Neural progenitor cell (in vitro differentiated cells): ENCODE measurements at regions not wholly inside any gene's neighbourhood (a gene's known extent, or its start where the extent isn't known, plus 50 kb on each side); places are given as distances from the start of the nearest gene placed in this dataset.

Source experiments
- CTCF ChIP-seq: fragments of 200-600 bp; sonication (generic); IDR thresholded peaks from 2 replicates; pipeline ENCODE4 v1.5.1; 2017; ENCODE audit warnings: antibody characterized with exemption, mild to moderate bottlenecking
- EZH2 ChIP-seq: fragments of 200-600 bp; sonication (generic); IDR thresholded peaks from 2 replicates; pipeline ENCODE4 v1.6.1; 2017; ENCODE audit warnings: antibody characterized with exemption, mild to moderate bottlenecking, moderate library complexity
- EZH2phosphoT487 ChIP-seq: fragments of 200-600 bp; sonication (generic); IDR thresholded peaks from 2 replicates; pipeline ENCODE4 v1.6.1; 2017; ENCODE audit warnings: antibody characterized with exemption

GRCh38 chr5:153402550-153402949, 87.9 kb upstream of the GRIA1 start:
- no peak for TF ChIP-seq CTCF
- TF ChIP-seq EZH2, result no peak
- TF ChIP-seq EZH2phosphoT487, result no peak
